Testis (tissue), 2 donors: ENCODE measurements at regions not wholly inside any gene's neighbourhood (a gene's known extent, or its start where the extent isn't known, plus 50 kb on each side); places are given as distances from the start of the nearest gene placed in this dataset.

Source experiments
- DNase-seq: peaks from one replicate; pipeline ENCODE4 v3.0.0-alpha.2; 2019
- H3K27ac ChIP-seq, 2 donors: fragments of 200-600 bp; sonication (generic); one replicate each; pipeline ENCODE4 v1.5.1; 2019
- H3K27me3 ChIP-seq: fragments of 200-600 bp; sonication (generic); one replicate; pipeline ENCODE4 v1.5.1; 2019
- H3K36me3 ChIP-seq: fragments of 200-600 bp; sonication (generic); one replicate; pipeline ENCODE4 v1.5.1; 2017; ENCODE audit warnings: low read depth; ENCODE audit errors: missing control alignments
- H3K4me1 ChIP-seq: fragments of 200-600 bp; sonication (generic); one replicate; pipeline ENCODE4 v1.5.1; 2019
- H3K4me3 ChIP-seq, 2 donors: fragments of 200-600 bp; sonication (generic); one replicate each; pipeline ENCODE4 v1.5.1; 2017 to 2019
- H3K9me3 ChIP-seq: fragments of 200-600 bp; sonication (generic); one replicate; pipeline ENCODE4 v1.5.1; 2017
- POLR2A ChIP-seq: fragments of 450-650 bp; IDR thresholded peaks from one replicate; pipeline ENCODE4 v1.6.1; 2017; ENCODE audit warnings: antibody characterized with exemption, mild to moderate bottlenecking, moderate library complexity
- WGBS, 2 donors: methylation state at CpG; one replicate each; pipeline ENCODE4 v1.1.5; 2018; 5-methylcytosine and 5-hydroxymethylcytosine counted together
- intact Hi-C: fragments of 100-400 bp; cut with DNase I; formaldehyde crosslinking; loops from one replicate; pipeline ENCODE4 v1.15.1; 2023; ENCODE audit warnings: low total_unique reads
- TF ChIP-seq, protein P1 (sequence below), 3 experiments: fragments of 450-650 bp in 2 of 3; fragments of 200-600 bp in 1 of 3; sonication (generic) in 1 of 3; IDR thresholded peaks; one replicate each; pipeline ENCODE4 v1.5.1; 2016 to 2019; ENCODE audit warnings: antibody characterized with exemption in 3 of 3, mild to moderate bottlenecking in 2 of 3, moderate library complexity in 1 of 3

DNA sequence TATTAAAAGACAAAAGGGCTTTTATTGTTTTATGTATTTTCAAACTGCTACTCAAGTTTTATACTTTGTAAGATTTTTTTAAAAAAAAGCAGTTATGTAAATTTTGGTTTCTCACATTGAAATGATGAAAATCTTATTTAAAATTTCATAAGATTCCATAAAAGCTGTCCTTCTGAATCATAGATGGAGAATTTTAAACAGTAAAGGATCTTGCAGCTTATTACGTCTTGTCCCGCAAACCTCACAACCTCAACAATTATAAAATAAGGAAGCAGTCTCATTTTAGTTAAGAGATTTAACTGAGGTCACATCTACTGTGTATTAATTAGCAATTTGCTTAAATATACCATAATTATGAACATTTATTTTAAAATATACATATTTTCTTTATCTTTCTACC, 581.0 kb upstream of the SPRY2 start:
- intact Hi-C loops = no loop called here
- no peaks in the 10 kb centered on the region for H3K4me1 ChIP-seq
- H3K27me3 ChIP-seq = no peaks in the 10 kb centered on the region
- TF ChIP-seq, protein P1, sequence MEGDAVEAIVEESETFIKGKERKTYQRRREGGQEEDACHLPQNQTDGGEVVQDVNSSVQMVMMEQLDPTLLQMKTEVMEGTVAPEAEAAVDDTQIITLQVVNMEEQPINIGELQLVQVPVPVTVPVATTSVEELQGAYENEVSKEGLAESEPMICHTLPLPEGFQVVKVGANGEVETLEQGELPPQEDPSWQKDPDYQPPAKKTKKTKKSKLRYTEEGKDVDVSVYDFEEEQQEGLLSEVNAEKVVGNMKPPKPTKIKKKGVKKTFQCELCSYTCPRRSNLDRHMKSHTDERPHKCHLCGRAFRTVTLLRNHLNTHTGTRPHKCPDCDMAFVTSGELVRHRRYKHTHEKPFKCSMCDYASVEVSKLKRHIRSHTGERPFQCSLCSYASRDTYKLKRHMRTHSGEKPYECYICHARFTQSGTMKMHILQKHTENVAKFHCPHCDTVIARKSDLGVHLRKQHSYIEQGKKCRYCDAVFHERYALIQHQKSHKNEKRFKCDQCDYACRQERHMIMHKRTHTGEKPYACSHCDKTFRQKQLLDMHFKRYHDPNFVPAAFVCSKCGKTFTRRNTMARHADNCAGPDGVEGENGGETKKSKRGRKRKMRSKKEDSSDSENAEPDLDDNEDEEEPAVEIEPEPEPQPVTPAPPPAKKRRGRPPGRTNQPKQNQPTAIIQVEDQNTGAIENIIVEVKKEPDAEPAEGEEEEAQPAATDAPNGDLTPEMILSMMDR (IDR thresholded peaks at IDR 0.05) = no peak
- no peak for TF ChIP-seq POLR2A
- WGBS, 2 donors = 94 to 95% methylated on average over 2 of the region's 2 CpGs
- no peak overlapping the region for H3K27ac ChIP-seq
- DNase-seq = no peak
- no peaks in the 10 kb centered on the region for H3K9me3 ChIP-seq
- no peak overlapping the region for H3K4me3 ChIP-seq
- no peaks in the 10 kb centered on the region for H3K36me3 ChIP-seq

DNA sequence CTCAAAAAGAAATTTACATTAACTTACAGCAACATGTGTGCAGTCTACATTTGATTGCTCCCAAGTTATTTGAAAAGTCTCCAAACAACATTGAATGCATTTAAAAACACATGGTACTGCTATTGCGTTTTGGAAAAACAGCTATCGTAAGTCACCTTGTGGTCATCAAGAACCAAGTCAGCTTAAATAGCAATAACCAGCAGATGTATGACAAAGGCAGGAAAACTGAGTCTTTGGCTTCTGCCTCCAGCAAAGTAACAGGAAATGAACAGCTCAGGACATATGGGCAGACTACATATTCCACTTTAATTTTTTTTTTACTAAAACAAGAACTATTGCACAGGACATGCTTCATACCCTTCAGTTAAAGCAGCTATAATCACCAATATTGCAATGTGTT, 580.6 kb upstream of the SPRY2 start:
- 69 to 78% methylated on average over 2 of the region's 2 CpGs for WGBS, 2 donors
- intact Hi-C loops = no loop called here
- no peak for TF ChIP-seq POLR2A
- TF ChIP-seq, protein P1 (IDR thresholded peaks at IDR 0.05) = no peak

DNA sequence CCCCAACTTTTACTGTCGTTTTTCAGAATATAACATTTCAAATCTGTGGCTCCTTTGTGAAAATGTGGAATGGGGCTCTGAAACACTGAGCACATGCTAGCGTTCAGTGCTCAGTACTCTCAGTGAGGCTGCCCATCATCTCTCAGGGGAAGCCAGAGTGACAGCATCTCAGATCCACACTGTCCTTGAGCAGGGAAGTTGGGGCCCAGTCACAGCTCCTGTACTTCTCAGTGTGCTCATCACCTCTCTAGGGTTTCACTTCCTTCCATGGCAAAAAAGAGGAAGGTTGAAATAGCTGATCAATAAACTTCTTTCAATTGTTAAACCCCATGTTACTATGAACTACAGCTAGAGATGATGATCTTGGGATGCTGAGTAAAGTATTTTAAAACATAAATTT, 565.9 kb upstream of the SPRY2 start:
- WGBS, 2 donors = 60 to 77% methylated on average over 2 of the region's 2 CpGs
- Histone ChIP-seq H3K4me3 (no peak overlapping the region), H3K27me3 (no peaks in the 10 kb centered on the region), H3K27ac (no peak overlapping the region), H3K9me3 (no peaks in the 10 kb centered on the region), H3K4me1 (no peaks in the 10 kb centered on the region), H3K36me3 (no peaks in the 10 kb centered on the region)
- no peak for TF ChIP-seq POLR2A
- TF ChIP-seq, protein P1 (IDR thresholded peaks at IDR 0.05) = no peak
- DNase-seq = no peak
- intact Hi-C loops = no loop called here

More for the DNA sequence above, 580.6 kb upstream of the SPRY2 start:
- Histone ChIP-seq H3K27me3 (no peaks in the 10 kb centered on the region), H3K27ac (no peak overlapping the region), H3K4me1 (no peaks in the 10 kb centered on the region), H3K9me3 (no peaks in the 10 kb centered on the region), H3K4me3 (no peak overlapping the region), H3K36me3 (no peaks in the 10 kb centered on the region)
- DNase-seq = no peak

DNA sequence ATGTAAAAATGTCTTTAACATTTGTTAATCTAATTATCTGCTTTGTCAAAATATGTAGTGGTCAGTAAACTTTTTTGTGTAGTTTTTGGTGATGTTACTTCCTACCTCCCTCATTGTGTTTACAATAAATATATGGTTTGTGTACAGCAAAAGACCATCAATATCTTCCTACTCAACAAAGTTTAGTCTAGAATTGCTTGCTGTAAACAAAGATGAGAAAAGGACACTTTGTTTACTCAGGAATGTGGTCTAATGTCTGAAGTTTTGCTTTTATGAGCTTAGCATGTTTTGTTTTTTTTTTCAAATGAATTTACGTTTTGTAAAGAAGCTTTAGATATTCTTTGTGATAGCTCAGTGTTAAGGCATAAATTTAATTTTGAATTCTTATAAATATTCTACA, 563.5 kb upstream of the SPRY2 start:
- Histone ChIP-seq H3K9me3 (no peaks in the 10 kb centered on the region), H3K27me3 (no peaks in the 10 kb centered on the region), H3K27ac (no peak overlapping the region), H3K36me3 (no peaks in the 10 kb centered on the region), H3K4me1 (no peaks in the 10 kb centered on the region), H3K4me3 (no peak overlapping the region)
- no peak for DNase-seq
- intact Hi-C loops = no loop called here
- 64 to 74% methylated on average over 1 of the region's 1 CpG for WGBS, 2 donors
- no peak for TF ChIP-seq POLR2A
- TF ChIP-seq, protein P1 (IDR thresholded peaks at IDR 0.05) = no peak

DNA sequence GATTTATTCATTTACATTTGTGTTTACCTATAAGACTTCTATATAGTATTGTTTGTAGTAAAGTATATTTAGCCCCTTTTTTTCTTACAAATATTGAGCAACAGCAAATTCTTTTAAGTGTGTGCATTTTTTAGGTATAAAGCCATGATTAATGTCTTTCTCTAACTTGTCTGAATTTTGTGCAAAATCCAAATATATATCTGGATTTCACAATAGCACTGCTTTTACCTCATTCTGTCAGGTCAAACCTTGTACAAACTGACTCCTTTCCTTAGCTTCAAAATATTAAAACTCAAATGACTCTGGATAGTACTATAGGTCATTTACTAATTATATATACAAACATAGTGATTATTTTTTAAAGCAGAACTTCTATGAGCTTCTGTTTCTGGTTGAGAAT, 563.0 kb upstream of the SPRY2 start:
- Histone ChIP-seq H3K36me3 (no peaks in the 10 kb centered on the region), H3K4me1 (no peaks in the 10 kb centered on the region), H3K27me3 (no peaks in the 10 kb centered on the region), H3K4me3 (no peak overlapping the region), H3K9me3 (no peaks in the 10 kb centered on the region), H3K27ac (no peak overlapping the region)
- DNase-seq = no peak
- intact Hi-C loops = no loop called here
- TF ChIP-seq, protein P1 (IDR thresholded peaks at IDR 0.05) = no peak
- TF ChIP-seq POLR2A = no peak
